ENCODE measurements at regions not wholly inside any gene's neighbourhood (a gene's known extent, or its start where the extent isn't known, plus 50 kb on each side); places are given as distances from the start of the nearest gene placed in this dataset.
A peak's percentile ranks its signal among the peaks of the same experiment; 100 is the strongest.

DNA sequence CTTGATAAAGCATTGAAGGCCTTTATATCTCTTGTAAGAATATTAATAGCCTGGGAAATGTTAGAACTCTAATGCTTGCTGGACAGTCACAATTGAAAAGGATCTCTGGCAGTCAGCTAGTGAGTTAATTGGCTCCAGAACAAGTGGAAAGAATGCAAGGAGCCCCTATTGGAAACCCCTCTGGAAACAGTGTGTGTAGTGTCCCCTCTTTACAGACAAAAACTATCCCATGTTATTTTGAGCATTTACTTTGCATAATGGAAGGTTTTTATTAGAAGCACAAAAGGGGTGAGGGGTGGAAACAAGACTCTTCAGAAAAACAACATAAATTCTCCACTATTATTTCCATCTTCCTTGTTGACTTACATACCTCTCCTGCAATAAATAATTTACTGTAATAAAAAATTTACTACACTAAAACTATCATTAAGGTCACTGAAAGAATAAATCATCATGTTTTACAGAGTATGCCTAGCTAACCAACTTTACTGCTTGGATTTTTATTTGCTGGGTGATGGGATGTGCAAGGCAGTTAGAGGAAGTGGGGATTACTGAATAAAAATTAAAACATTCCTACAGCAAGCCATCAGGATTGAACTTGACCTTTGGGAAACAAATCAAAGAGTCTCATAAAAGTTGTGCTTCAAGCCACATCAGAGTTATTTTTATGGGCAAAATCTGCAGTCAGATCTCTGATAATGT, 610.4 kb downstream of the TBC1D4 start:
- peak overlapping the region; percentile 80 for H3K27ac ChIP-seq
- TF ChIP-seq CTCF (conservative IDR thresholded peaks at IDR 0.05), result no peak

- peak overlapping the region; percentile 80 for H3K27ac ChIP-seq
These were observed 611.1 kb downstream of the TBC1D4 start for GRCh38 chr13:74870865-74871264.

DNA sequence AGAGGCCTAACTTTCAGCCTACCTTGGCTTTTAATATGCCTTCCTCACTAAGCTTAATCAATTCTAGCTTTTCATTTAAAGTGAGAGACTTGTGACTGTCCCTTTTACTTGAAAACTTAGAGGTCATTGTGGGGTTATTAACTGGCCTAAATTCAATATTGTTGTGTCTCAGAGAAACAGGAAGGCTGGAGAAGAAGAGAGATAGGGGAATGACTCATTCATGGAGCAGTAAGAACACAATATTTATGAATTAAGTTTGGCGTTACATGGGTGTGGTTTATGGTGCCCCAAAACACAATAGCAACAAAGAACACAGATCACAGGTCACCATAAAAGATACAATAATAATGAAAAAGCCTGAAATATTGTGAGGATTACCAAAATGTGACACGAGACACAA, 612.1 kb downstream of the TBC1D4 start:
- no peak for TF ChIP-seq CTCF (conservative IDR thresholded peaks at IDR 0.05)
- peak overlapping the region; percentile 80; the same call in 1 of the 2 replicates for H3K27ac ChIP-seq

More at GRCh38 chr13:74870865-74871264, 611.1 kb downstream of the TBC1D4 start:
- TF ChIP-seq CTCF (conservative IDR thresholded peaks at IDR 0.05), result no peak

DNA sequence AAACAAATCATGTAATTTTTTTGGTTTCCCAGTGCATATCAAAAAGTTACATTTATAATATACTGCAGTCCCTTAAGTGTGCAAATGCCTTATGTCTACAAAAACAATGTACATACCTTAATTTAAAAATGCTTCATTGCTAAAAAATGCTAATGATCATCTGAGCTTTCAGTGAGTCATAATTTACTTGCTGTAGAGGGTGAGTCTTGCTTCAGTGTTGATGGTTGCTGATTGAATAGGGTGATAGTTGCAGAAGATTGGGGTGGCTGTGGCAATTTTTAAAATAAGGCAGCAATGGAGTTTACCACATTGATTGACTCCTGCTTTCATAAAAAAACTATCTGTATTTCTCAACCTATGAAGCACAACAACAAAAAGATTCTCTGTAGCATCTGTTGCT, 613.9 kb downstream of the TBC1D4 start:
- TF ChIP-seq CTCF (conservative IDR thresholded peaks at IDR 0.05), result no peak
- H3K27ac ChIP-seq, result no peak overlapping the region

- no peak for TF ChIP-seq CTCF (conservative IDR thresholded peaks at IDR 0.05)
- no peak overlapping the region for H3K27ac ChIP-seq
These were observed 614.5 kb downstream of the TBC1D4 start for GRCh38 chr13:74867460-74867859.

DNA sequence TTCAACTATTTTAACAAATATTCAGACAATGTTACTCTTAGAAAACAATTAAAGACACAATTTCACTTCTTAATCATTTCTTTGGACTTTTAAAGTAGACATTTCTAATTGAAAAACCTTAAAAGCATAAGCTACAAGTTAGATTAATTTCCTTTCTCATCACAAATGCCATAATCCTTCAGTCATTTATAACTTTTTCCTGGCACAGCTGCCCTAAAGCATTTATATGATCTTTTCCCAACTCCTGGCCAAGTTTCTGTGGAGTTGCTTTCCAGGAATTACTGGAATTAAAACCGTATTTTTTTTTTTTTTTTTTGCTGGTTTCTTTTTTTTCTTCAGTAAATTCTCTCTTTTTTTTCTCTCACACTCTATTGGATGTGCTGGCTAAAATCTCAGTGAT, 615.9 kb downstream of the TBC1D4 start:
- H3K27ac ChIP-seq, result no peak overlapping the region
- no peak for TF ChIP-seq CTCF (conservative IDR thresholded peaks at IDR 0.05)

DNA sequence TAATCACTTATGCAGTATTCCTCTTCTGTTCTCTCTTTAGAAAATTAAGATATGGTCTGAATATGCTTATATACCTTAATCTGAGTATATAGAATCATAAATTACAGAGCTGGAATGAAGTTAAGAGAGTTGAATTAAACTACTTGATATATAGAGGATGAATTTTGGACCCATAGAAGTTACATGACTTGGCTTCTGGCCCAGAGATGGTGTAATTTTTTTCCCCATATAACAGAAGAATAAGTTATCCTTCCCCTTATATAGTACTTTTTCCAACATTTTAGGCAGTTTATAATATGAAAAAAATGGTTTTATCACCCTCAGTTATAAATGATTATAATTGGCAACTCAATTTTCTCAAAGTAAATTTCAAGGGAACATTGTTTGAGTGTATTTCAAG, 616.3 kb downstream of the TBC1D4 start:
- no peak overlapping the region for H3K27ac ChIP-seq
- no peak for TF ChIP-seq CTCF (conservative IDR thresholded peaks at IDR 0.05)
